NCI-H2029 (cell line): ENCODE measurements at regions not wholly inside any gene's neighbourhood (a gene's known extent, or its start where the extent isn't known, plus 50 kb on each side); places are given as distances from the start of the nearest gene placed in this dataset.
A peak's percentile ranks its signal among the peaks of the same experiment; 100 is the strongest.
"Not testable (repeated sequence)": the region's sequence is repeated elsewhere in the genome, so short reads cannot be mapped to it uniquely, and the experiment has no call there.

Experiments
- DNase-seq: peaks from one replicate; lab custom pipeline; 2025; lab: John Stamatoyannopoulos, UW

GRCh38 chrX:39222346-39223113 is 421.3 kb downstream of the MID1IP1 start:
- DNase-seq = no peak

GRCh38 chrX:39226251-39226650 is 425.0 kb downstream of the MID1IP1 start:
- DNase-seq = no peak

- DNase-seq = no peak
These were observed 426.1 kb downstream of the MID1IP1 start for GRCh38 chrX:39227371-39227770.

GRCh38 chrX:39238006-39238405 is 436.7 kb downstream of the MID1IP1 start:
- DNase-seq = no peak

GRCh38 chrX:39242187-39242586 is 440.9 kb downstream of the MID1IP1 start:
- DNase-seq = no peak

DNA sequence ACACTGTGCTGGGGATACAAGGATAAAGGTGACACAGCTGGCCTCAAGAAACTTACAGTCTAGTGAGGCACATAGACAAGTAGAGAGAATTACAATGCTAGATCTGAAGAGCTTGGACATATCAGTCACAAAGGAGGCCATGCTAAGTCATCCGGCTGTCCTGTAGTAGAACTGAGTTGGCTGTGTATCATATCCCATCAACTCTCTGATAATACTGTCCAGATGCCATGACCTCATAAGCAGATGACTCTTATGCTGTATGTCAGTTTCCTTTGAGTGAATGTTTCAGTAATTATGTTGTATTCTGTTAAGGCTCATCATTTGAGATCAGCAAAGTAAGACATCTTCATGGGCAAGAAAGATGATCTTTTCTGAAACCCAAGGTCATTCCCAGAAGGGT is 442.9 kb downstream of the MID1IP1 start:
- DNase-seq = no peak

DNA sequence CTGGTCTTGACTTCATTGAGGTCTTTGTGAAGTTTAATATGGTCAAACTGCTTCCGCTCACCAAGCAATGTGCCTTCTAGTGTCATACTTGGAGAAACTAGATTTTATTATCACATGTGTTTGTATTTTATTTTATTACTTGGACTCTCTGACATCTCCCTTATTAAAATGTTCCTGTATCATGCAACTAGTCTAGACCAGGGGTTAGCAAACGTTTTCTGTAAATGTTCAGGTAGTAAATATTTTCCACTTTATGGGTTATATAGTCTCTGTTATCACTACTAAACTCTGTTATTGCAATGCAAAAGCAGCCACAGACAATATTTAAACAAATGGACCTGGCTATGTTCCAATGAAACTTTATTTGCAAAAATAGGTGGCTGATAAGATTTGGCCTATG is 443.8 kb downstream of the MID1IP1 start:
- DNase-seq = no peak

DNA sequence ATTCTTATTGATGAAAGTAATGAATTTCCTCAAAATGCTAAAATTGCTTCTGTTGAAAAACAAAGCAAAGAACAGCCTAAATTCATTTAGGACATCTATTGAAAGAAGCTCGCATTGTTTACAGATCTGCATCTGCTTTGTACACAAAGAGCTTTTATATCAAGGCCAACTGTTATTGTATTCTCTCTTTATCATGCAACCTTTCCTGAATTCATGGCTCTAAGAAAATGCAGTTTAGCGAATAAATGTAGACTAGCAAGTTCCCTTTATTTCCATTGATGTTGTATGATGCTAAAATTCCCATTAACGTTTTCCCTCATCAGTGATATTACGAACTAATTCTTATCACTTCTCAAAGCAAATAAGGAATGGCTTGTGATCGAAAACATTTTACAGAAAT is 446.3 kb downstream of the MID1IP1 start:
- DNase-seq = no peak

DNA sequence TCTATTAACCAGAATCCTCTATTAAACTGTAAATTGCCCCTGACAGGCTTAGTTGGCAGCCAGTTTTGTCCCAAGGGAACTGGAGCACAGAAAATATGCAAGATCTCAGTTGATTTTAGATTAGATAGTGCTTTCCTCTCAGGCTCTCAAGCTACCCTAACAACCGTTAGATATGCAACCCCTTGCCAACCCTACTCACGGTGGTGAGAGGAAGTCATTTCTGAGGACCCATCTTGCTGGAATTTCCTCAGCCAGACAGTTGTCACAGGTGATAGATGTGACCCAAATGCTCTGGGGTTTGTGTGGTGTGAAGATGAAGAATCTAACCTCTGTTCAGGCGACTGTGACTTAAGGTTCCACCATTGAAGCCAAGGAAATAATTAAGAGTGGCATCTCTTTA is 447.1 kb downstream of the MID1IP1 start:
- DNase-seq = no peak

- DNase-seq = no peak
These were observed 448.7 kb downstream of the MID1IP1 start for GRCh38 chrX:39249999-39250398.

DNA sequence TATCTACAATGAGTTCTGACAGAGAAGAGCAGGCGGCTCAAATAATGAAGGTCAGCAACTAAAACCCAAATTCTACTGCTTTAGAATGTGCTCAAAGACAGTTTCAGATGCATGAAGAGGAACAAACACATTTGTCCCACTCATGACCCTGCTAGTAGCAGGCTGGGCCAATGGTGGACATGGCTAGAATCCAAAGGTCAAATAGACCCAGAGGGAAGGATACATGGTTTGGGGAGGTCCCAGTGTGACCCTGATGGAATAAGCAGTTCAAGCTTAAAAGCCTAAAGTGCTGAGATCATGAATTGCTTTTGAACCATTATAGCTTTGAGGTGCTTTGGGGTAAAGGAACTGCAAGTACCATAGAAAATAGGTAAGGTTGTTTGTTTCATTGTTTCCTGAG is 450.7 kb downstream of the MID1IP1 start:
- DNase-seq = no peak

DNA sequence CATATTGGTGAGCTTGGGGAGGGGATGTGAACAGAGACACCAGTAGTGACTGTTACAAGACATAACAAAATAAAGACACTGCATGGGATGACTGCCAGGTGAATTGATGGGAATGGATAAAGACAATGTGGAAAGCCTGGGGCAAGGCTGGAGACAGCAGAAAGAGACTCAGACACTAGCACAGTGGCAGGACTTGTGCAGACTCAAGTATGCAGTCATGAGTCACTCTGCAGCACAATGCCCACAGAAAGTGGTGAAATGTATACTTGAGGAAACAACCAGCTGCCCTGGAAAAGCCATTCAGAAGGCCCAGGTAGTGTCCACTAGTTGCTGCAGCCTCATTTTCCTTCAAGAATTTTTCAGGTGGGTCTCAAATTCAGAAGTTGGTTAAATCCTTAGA is 452.3 kb downstream of the MID1IP1 start:
- no peak for DNase-seq

DNA sequence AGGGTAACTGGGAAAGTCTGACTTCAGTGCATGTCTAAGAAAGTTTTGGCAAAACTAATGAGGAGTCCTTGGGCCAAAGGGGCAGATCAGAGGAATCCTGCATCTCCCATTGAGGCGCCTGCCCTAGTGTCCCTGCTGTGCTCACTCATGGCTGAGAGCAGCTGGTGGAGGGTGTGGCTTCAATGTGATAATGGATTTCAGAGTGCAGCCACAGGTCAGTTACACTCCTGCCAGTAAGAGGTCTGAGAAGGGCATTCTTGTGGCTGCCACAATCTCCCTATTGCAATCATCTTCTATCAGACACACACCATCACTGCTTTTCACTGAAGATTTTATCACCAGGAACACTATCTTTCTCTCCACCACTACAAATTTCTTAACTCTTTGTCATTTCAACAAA is 457.1 kb downstream of the MID1IP1 start:
- DNase-seq = no peak

- DNase-seq = no peak
These were observed 459.7 kb downstream of the MID1IP1 start for GRCh38 chrX:39260965-39261364.

GRCh38 chrX:39261446-39262147 is 460.3 kb downstream of the MID1IP1 start:
- peak; percentile 38 for DNase-seq

- no peak for DNase-seq
These were observed 461.4 kb downstream of the MID1IP1 start for GRCh38 chrX:39262641-39263040.

GRCh38 chrX:39264023-39264422 is 462.8 kb downstream of the MID1IP1 start:
- DNase-seq = no peak

GRCh38 chrX:39267176-39267575 is 465.9 kb downstream of the MID1IP1 start:
- DNase-seq = no peak

DNA sequence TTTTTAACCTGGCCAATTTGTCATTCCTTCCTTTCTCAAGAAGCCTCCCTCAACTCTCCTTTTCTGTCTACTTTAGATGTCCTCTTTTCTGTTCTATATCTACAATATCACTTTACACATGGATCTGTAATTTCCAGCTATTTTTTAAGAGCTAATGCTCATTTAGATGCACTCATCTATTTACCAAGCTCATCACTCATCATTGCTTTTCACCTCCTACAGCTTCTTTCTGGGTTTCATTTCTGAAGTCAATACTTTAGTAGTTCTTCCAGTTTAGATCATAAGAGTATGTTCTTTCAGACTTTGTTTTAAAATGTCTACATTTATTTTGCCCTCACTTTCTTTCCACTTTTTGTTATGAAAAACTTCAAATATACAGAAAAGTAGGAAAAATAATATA is 466.9 kb downstream of the MID1IP1 start:
- DNase-seq = no peak

DNA sequence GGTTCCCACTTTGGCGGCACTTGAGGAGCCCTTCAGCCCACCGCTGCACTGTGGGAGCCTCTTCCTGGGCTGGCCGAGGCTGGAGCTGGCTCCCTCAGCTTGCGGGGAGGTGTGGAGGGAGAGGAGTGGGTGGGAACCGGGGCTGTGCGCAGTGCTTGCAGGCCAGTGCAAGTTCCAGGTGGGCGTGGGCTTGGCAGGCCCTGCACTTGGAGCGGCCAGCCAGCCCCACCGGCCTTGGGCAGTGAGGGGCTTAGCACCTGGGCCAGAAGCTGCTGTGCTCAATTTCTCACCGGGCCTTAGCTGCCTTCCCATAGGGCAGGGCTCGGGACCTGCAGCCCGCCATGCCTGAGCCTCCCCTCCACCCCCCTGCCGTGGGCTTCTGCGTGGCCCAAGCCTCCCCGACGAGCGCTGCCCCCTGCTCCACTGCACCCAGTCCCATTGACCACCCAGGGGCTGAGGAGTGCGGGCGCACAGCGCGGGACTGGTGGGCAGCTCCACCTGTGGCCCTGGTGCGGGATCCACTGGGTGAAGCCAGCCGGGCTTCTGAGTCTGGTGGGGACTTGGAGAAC is 474.3 kb downstream of the MID1IP1 start:
- no peak for DNase-seq

DNA sequence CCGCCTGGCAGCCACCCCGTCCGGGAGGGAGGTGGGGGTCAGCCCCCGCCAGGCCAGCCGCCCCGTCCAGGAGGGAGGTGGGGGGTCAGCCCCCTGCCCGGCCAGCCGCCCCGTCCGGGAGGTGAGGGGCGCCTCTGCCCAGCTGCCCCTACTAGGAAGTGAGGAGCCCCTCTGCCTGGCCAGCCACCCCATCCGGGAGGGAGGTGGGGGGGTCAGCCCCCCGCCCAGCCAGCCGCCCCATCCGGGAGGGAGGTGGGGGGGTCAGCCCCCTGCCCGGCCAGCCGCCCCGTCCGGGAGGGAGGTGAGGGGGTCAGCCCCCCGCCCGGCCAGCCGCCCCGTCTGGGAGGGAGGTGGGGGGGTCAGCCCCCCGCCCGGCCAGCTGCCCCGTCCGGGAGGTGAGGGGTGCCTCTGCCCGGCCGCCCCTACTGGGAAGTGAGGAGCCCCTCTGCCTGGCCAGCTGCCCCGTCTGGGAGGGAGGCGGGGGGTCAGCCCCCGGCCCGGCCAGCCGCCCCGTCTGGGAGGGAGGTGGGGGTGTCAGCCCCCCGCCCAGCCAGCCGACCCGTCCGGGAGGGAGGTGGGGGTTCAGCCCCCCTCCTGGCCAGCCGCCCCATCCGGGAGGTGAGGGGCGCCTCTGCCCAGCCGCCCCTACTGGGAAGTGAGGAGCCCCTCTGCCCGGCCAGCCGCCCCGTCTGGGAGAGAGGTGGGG is 476.6 kb downstream of the MID1IP1 start:
- not testable (repeated sequence) for DNase-seq

GRCh38 chrX:39283239-39283638 is 482.0 kb downstream of the MID1IP1 start:
- no peak for DNase-seq

- DNase-seq = no peak
These were observed 487.3 kb downstream of the MID1IP1 start for GRCh38 chrX:39288592-39288991.
